ENCODE measurements at regions not wholly inside any gene's neighbourhood (a gene's known extent, or its start where the extent isn't known, plus 50 kb on each side); places are given as distances from the start of the nearest gene placed in this dataset.

DNA sequence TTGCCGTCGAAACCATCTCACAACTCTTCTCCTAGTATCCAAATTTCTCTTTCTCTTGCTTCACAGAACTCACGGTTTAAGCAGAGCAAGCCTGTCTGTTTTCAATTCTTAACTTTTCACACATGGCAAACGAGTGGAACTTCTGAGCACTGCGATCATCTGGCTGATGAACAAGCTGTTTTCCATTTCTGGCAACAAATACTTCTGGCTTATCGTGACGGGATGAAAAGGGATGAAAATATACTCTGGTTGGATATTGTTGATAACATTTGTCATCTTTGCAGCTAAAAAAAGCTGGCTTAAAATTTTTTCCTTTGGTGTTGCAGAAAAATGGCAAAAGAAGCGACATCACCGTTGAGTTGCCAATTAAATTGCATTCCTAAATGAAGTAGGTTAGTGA, 515.2 kb upstream of the JARID2 start:
- peaks cover 1% of the 10 kb centered on the region for H3K36me3 Mint-ChIP-seq
- no peak overlapping the region for H3K4me3 Mint-ChIP-seq
- peaks cover 31 to 65% (median 53%) of the 10 kb centered on the region in 3 donors for H3K4me1 Mint-ChIP-seq
- H3K9me3 Mint-ChIP-seq, result no peaks in the 10 kb centered on the region
- H3K27me3 Mint-ChIP-seq, result no peaks in the 10 kb centered on the region
- H3K27ac Mint-ChIP-seq, result peak overlapping the region; percentile 85 to 95 (median 88)

DNA sequence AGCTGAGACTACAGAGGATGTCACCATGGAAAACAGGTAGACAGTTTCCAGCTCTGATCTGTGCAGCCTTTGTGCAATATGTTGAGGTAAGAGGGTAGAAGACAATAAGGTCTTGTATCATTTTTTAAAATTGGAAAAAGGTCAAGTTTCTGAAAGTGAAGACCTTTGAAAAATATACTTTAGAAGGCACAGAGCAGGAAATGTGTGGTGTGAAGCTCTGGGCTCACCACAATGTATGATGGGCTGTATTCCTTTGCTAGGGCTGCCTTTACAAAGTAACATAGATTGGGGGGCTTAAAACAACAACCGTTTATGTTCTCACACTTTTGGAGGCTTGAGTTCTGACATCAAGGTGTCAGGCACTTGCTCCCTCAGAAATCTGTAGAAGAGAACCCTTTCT, 514.3 kb upstream of the JARID2 start:
- no peak overlapping the region for H3K27ac Mint-ChIP-seq
- H3K4me1 Mint-ChIP-seq, result peaks cover 33 to 74% (median 56%) of the 10 kb centered on the region in 3 donors
- H3K36me3 Mint-ChIP-seq, result peaks cover 1% of the 10 kb centered on the region
- no peaks in the 10 kb centered on the region for H3K27me3 Mint-ChIP-seq
- no peaks in the 10 kb centered on the region for H3K9me3 Mint-ChIP-seq
- no peak overlapping the region for H3K4me3 Mint-ChIP-seq

DNA sequence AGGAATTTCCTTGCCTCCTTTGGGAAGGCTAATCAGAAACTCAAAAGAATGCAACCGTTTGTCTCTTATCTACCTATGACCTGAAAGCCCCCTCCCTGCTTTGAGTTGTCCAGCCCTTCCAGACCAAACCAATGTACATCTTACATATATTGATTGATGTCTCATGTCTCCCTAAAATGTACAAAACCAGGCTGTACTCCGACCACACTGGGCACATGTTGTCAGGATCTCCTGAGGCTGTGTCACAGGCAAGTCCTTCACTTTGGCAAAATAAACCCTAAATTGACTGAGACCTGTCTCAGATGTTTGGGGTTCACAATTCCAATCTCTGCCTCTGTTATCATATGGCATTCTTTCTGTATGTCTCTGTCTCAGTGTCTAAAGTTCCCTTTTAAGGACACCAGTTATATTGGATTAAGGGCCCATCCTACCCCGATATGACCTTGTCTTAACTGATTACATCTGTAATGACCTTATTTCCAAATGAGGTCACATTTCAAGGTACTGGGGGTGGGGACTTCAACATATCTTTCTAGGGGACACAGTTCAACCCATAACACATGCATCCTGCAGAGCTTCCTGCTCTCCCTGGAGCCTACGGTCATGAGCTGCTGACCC, 513.5 kb upstream of the JARID2 start:
- Mint-ChIP-seq H3K27ac (peak overlapping the region in 1 of 3 donors; percentile 0), H3K36me3 (peaks cover 1% of the 10 kb centered on the region), H3K4me3 (peak overlapping the region in 3 of 4 donors; percentile 10 to 38 (median 19)), H3K27me3 (no peaks in the 10 kb centered on the region), H3K9me3 (no peaks in the 10 kb centered on the region), H3K4me1 (peaks cover 33 to 78% (median 60%) of the 10 kb centered on the region in 3 donors)

DNA sequence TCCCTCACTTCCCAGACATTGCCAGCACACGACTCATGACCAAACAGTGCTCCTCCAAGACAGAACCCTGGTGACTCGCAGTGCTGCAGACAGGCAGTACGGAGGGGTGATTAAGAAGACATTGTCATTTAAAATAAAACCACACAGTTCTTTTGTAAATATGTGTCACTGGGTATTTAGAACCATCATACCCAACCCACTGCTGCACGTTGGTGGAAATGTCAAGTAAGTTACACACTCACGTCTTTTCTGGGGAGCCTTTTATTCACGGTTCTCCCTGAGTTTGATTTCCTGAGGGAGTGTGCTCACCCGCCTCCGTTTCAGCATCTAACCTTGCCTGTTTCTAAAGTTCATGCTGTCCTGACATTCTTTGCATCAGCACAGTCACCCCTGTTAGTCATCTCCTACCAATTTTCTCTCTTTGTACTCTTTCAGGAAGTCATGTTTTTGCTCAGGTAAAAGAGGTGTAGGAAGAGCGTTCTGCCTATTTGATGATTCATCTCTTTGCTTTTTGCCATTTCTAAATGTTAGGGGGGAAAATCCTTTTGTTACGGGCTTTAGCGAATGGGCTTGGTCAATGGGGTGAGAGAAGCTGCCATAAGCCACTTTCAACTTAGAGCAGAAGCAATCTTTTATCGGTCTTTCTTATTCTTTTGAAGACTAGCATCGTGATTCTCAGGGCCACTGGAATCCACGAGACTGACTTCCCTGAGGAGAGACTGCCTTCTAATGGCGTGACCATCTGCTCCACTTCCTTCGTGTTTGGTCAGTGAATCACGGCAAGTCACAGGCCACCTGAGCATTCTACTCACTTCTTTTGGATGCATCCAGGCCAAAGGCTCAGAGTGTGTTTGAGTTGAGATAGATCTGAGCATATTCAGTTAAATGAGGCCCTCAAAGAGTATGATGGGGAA, 512.8 kb upstream of the JARID2 start:
- H3K4me1 Mint-ChIP-seq, result peaks cover 33 to 75% (median 56%) of the 10 kb centered on the region in 3 donors
- H3K4me3 Mint-ChIP-seq, result peak overlapping the region in 3 of 4 donors; percentile 38 to 74 (median 53)
- no peaks in the 10 kb centered on the region for H3K9me3 Mint-ChIP-seq
- H3K27ac Mint-ChIP-seq, result peak overlapping the region in 2 of 3 donors; percentile 0 to 94
- H3K27me3 Mint-ChIP-seq, result no peaks in the 10 kb centered on the region
- H3K36me3 Mint-ChIP-seq, result peaks cover 1% of the 10 kb centered on the region

DNA sequence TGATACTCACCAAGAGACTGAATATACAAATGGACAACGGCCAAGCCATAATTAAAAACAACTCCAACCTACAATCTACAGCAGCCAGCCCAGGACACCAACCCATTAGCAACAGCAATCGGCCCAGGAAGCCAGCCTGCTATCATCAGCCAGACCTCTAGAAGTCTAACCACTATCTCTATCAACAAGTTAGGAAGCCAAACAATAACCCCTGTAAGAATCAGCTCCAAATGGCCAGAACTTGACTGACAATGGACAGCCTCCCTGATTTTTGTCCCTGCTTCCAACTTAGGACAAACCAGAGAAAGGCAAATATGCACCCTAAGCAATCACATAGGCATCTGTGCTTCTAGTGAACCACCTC, 511.8 kb upstream of the JARID2 start:
- Mint-ChIP-seq H3K4me3 (peak overlapping the region in 2 of 4 donors; percentile 67 to 75), H3K27me3 (no peaks in the 10 kb centered on the region)

DNA sequence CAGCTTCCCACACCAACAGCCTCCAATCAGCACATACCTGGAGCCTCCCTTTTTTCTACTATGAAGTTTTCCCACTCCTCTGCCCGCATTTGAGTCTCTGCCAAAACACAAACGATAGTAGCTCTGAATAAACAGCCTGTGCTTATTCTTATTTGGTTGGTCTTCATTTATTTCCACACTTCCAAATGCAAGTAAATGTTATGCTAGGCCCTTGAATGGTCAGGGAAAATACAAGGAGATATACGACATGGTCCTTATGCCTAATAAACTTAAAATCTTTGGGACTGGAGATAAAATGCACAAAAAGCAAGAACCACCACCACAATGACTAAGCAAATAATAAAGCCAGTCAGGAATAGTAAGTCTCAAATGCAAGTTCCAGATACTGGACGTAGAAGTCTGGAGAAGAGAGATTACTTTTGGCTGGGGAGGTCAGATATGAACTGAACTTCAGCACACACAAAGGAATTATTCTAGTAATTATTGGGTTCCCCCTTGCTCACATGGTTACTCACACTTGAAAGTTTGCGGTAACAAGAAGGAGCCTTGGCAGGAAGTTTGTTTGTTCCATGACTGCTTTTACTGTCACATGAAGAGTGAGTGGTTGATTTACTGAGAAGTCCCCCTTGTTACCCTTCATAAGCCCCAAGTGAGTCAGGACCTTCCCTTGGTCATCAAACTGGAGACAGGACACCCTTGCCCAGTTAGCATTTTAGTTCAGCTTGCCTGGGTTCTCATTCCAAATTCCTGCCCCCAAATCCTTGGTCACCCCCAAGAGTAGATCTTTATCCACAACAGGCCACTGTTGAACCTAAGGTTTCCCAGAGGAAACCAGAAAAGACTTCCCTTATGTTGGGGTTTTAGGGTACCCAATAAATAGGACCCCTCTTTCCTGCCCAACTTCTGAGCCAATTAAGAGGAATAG, 511.2 kb upstream of the JARID2 start:
- peaks cover 1% of the 10 kb centered on the region for H3K36me3 Mint-ChIP-seq
- H3K4me3 Mint-ChIP-seq, result peak overlapping the region; percentile 35 to 85 (median 71)
- H3K9me3 Mint-ChIP-seq, result no peaks in the 10 kb centered on the region
- H3K4me1 Mint-ChIP-seq, result peaks cover 22 to 74% (median 59%) of the 10 kb centered on the region in 3 donors
- H3K27ac Mint-ChIP-seq, result peak overlapping the region; percentile 82 to 94 (median 84)
- H3K27me3 Mint-ChIP-seq, result no peaks in the 10 kb centered on the region

More for the DNA sequence above, 511.8 kb upstream of the JARID2 start:
- H3K36me3 Mint-ChIP-seq, result peaks cover 1% of the 10 kb centered on the region
- peak overlapping the region; percentile 26 to 94 (median 79) for H3K27ac Mint-ChIP-seq
- H3K4me1 Mint-ChIP-seq, result peaks cover 28 to 74% (median 59%) of the 10 kb centered on the region in 3 donors
- no peaks in the 10 kb centered on the region for H3K9me3 Mint-ChIP-seq

DNA sequence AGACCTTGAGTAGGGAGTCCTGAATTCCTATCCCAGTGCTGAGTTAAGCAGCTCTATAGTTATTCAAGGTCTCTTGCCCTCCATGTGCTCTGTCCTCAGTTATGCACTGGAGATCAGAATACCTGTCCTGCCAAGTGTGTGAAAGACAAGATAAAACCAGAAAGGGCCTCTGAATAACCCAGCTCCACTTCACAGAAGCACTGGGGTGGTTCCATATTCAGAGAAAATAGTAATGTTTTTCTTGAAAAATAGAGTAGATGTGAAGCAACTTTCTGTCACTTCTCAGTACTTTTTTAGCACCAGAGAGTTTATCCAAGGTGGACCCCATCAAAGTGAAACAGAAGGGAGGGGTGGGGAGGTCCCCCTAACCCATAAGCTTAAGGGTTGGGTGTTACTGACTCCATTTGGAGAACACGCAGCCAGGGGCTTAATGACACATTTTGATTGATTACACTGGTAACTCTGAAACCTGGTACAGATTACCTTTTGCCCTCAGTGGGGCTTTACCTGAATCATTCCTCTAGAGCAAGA, 509.8 kb upstream of the JARID2 start:
- H3K9me3 Mint-ChIP-seq, result no peaks in the 10 kb centered on the region
- peaks cover 19 to 65% (median 55%) of the 10 kb centered on the region in 3 donors for H3K4me1 Mint-ChIP-seq
- peaks cover 1% of the 10 kb centered on the region for H3K36me3 Mint-ChIP-seq
- peak overlapping the region in 2 of 3 donors; percentile 84 to 94 for H3K27ac Mint-ChIP-seq
- no peaks in the 10 kb centered on the region for H3K27me3 Mint-ChIP-seq
- H3K4me3 Mint-ChIP-seq, result no peak overlapping the region

DNA sequence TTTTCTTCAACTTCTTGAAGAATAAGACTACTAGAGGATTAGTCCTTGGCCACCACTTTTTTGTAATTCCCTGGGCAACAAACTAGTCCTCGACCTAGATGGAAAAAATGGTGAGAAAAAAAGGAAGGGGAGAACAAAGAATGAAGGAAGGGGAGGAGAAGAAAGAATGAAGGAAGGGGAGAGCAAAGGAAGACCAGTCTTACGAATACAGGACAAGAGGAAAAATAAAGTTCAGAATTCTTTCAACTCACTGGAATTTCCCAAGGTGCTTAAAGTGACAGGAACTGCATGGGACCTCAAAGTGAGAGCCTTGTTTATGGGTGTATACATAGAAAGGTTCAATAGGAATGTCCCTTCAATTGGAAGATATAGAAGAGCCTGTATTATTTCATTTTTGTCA, 509.3 kb upstream of the JARID2 start:
- H3K27me3 Mint-ChIP-seq, result no peaks in the 10 kb centered on the region
- peak overlapping the region in 1 of 3 donors; percentile 94 for H3K27ac Mint-ChIP-seq
- no peaks in the 10 kb centered on the region for H3K9me3 Mint-ChIP-seq
- peaks cover 19 to 65% (median 55%) of the 10 kb centered on the region in 3 donors for H3K4me1 Mint-ChIP-seq
- no peak overlapping the region for H3K4me3 Mint-ChIP-seq
- H3K36me3 Mint-ChIP-seq, result peaks cover 1% of the 10 kb centered on the region

DNA sequence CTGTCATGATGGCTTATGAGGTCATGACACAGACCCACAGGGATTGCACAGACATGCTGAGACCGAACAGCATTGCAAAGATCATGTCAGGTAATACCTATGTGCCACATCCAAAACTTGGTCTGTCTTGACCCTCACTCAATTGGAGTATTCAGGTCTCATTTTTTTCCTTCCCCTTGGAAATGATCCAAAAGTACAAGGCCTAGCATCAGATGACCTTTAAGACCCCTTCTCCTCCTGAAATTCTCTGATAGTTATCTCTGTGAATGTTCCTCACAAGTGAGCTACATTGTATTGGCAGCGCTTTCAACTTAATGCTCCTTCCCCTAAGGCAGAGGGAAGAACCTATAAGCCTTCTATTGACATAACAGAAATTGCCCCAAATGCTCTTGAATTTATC, 507.4 kb upstream of the JARID2 start:
- Mint-ChIP-seq H3K27me3 (no peaks in the 10 kb centered on the region), H3K9me3 (peaks cover 0 to 6% (median 0%) of the 10 kb centered on the region in 3 donors), H3K4me3 (no peak overlapping the region), H3K4me1 (peaks cover 15 to 50% (median 42%) of the 10 kb centered on the region in 3 donors), H3K36me3 (peaks cover 1% of the 10 kb centered on the region), H3K27ac (peak overlapping the region in 1 of 3 donors; percentile 79)

DNA sequence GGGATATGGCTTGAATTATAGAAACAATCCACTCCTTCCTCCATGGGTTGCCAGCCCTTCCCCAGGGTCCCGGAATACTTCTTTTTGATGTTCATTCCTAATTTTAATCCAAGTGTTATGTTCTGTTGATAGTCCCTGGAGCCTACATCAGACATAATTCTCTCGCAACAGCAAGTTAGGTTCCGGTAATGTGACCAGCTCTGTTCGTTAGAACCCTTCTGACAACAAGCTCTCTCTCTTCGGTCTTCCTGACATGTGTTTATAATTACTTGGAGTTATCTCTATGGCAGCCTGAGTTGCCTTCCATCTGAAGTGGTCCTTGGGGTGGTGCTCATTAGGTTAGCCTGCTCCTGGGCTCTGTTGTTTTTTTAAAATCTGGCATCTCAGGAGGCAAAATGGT, 506.9 kb upstream of the JARID2 start:
- Mint-ChIP-seq H3K9me3 (peaks cover 0 to 6% (median 0%) of the 10 kb centered on the region in 3 donors), H3K36me3 (peaks cover under 1% of the 10 kb centered on the region), H3K4me1 (peaks cover 15 to 45% (median 39%) of the 10 kb centered on the region in 3 donors), H3K27ac (peak overlapping the region in 1 of 3 donors; percentile 79), H3K4me3 (no peak overlapping the region), H3K27me3 (no peaks in the 10 kb centered on the region)

DNA sequence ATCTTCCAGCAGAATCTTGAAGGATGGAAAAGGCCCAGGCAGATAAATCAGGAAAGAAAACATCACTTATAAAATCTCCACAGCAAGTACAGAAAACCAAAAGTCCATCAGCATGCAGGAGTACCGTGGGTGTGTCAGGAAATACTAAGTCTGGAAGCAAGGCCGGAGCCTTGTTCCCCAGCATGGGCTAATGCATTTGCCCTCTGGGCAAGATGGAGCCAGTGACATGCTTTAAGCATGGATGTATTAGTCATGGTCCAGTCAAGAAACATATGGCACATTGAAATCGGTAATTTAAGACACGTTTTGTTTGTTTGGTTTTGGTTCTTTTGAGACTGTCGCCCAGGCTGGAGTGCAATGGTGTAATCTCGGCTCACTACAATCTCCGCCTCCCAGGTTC, 506.0 kb upstream of the JARID2 start:
- Mint-ChIP-seq H3K27ac (no peak overlapping the region), H3K9me3 (peaks cover 0 to 6% (median 0%) of the 10 kb centered on the region in 3 donors), H3K36me3 (no peaks in the 10 kb centered on the region), H3K4me1 (peaks cover 7 to 36% (median 30%) of the 10 kb centered on the region in 3 donors), H3K4me3 (no peak overlapping the region), H3K27me3 (no peaks in the 10 kb centered on the region)

DNA sequence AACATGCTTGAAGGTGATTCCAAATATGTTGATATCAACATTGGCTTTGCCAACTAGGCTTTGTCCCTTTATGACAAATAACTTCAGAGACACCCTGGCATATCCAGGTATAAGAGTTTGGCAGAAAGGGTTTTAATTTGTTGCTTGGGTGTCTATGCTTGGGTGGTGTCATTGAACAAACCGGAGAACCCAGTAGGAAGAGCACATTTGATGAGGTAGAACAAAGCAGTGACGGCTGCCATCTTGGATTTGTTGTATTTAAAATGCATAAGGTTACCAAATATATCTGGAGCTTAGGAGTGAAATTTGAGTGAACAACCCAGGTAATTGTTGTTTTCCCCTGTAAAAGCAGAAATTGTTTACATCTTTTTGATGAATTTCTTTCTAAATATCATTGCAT, 503.7 kb upstream of the JARID2 start:
- no peaks in the 10 kb centered on the region for H3K27me3 Mint-ChIP-seq
- no peak overlapping the region for H3K27ac Mint-ChIP-seq
- peaks cover 0 to 6% (median 5%) of the 10 kb centered on the region in 3 donors for H3K9me3 Mint-ChIP-seq
- peaks cover 2% of the 10 kb centered on the region for H3K36me3 Mint-ChIP-seq
- H3K4me1 Mint-ChIP-seq, result peaks cover 5 to 20% (median 17%) of the 10 kb centered on the region in 3 donors
- no peak overlapping the region for H3K4me3 Mint-ChIP-seq

DNA sequence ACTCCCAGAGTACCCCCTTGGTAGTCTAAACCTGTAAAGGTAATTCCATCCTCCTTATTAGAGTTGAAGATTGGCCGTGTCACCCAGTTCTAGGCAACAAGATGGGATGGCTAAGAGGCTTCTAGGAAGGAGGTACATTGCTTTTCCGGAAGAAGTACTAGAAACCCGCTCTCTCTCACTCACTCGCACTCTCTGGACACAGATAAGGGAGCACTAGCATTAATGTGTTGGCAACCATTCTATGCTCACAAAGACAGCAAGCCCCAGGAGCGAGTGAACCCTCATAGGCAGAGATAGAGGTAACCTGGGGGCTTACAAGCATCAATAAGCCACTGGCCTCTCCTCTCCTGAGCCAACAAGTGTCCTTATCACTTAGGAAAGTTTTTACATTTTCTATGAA, 503.2 kb upstream of the JARID2 start:
- Mint-ChIP-seq H3K36me3 (peaks cover 2% of the 10 kb centered on the region), H3K9me3 (peaks cover 0 to 6% (median 5%) of the 10 kb centered on the region in 3 donors), H3K27me3 (no peaks in the 10 kb centered on the region), H3K4me3 (no peak overlapping the region), H3K27ac (no peak overlapping the region), H3K4me1 (peaks cover 5 to 19% (median 16%) of the 10 kb centered on the region in 3 donors)

DNA sequence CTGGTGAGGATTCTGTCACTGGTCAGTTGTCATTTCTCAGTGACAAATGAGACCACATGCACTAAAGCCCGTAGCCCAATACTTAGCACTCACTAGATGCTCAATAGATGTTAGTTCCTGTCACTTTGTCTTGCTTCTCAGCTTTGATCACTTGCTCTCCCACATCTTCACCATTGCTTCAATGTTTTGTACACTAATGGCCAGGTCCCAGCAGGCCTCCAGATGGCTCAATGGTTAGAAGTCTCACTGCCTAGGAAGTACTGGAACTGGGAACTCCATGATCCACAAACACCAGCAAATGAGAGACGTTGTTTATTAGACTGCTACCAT, 502.8 kb upstream of the JARID2 start:
- H3K4me1 Mint-ChIP-seq, result peaks cover 5 to 18% (median 14%) of the 10 kb centered on the region in 3 donors
- peaks cover 2% of the 10 kb centered on the region for H3K36me3 Mint-ChIP-seq
- peaks cover under 1% of the 10 kb centered on the region for H3K27me3 Mint-ChIP-seq
- H3K9me3 Mint-ChIP-seq, result peaks cover 0 to 6% (median 5%) of the 10 kb centered on the region in 3 donors
- no peak overlapping the region for H3K27ac Mint-ChIP-seq
- H3K4me3 Mint-ChIP-seq, result no peak overlapping the region

Measured in IgD-negative memory B cell (primary cell).